HCT116 (cell line): ENCODE measurements at regions not wholly inside any gene's neighbourhood (a gene's known extent, or its start where the extent isn't known, plus 50 kb on each side); places are given as distances from the start of the nearest gene placed in this dataset.

ENCODE experiments used
- ATAC-seq: fragments of 200-7000 bp; cut with Tn5 transposase; 2 replicates; pipeline ENCODE4 v1.9.1; 2020; ENCODE audit warnings: mild to moderate bottlenecking, moderate library complexity
- BruUV-seq: library from RNA; stranded (reverse); fragments of 400-500 nt; replicated peaks from 2 replicates; lab custom pipeline; 2021; lab: Mats Ljungman, UMichigan
- CTCF ChIA-PET: fragments of 300-600 bp; sonication (Branson Sonifier 250); formaldehyde crosslinking; loops from one replicate; lab custom pipeline; 2021; ENCODE audit warnings: antibody characterized with exemption; lab: Charles Lee
- POLR2A ChIA-PET: fragments of 300-600, 350-600 bp; sonication (Branson Sonifier 250); formaldehyde crosslinking; loops from one replicate; lab custom pipeline; 2021; ENCODE audit warnings: antibody characterized with exemption; lab: Charles Lee
- RAD21 ChIA-PET, 2 experiments: fragments of 300-600 bp; sonication (Branson Sonifier 250); formaldehyde crosslinking; loops; one replicate each; lab custom pipeline; 2023; ENCODE audit warnings: low total read pairs in 2 of 2; ENCODE audit not compliant: uncharacterized antibody in 2 of 2, unreplicated experiment in 2 of 2, low non-redundant PET in 1 of 2; lab: Charles Lee
- DNase-seq: peaks from one replicate; pipeline ENCODE4 v3.0.0-alpha.2; 2010; ENCODE audit warnings: low read depth, low spot score
- H2AFZ ChIP-seq: fragments of 200-600 bp; shearing (Covaris generic), sonication (generic); 2 replicates; pipeline ENCODE4 v1.6.1; 2017; ENCODE audit warnings: low read depth, mixed run types, mixed read lengths, antibody characterized with exemption, low read length; ENCODE audit not compliant: poor library complexity, severe bottlenecking
- H3K27ac ChIP-seq: 2 replicates; pipeline ENCODE4 v1.5.1; 2012; ENCODE audit warnings: low read depth, low read length
- H3K27me3 ChIP-seq: fragments of 200-600 bp; sonication (generic); 2 replicates; pipeline ENCODE4 v1.6.1; 2016; ENCODE audit warnings: mixed run types, low read length, mixed read lengths; ENCODE audit not compliant: insufficient read depth
- H3K36me3 ChIP-seq, 2 experiments: fragments of 200-500 bp in 1 of 2; fragments of 200-600 bp in 1 of 2; sonication (Bioruptor generic) in 1 of 2; sonication (generic) in 1 of 2; 2 replicates each; pipeline versions ENCODE4 v1.5.1 to v1.6.1; 2014 to 2016; ENCODE audit warnings: low read length in 2 of 2, inconsistent platforms in 1 of 2, mixed read lengths in 1 of 2, mixed run types in 1 of 2; ENCODE audit not compliant: insufficient read depth in 2 of 2, control insufficient read depth in 1 of 2
- H3K4me1 ChIP-seq, 2 experiments: fragments of 200-600 bp in 1 of 2; sonication (generic) in 1 of 2; 2 replicates each; pipeline versions ENCODE4 v1.5.1 to v1.6.1; 2012 to 2017; ENCODE audit warnings: low read length in 2 of 2, inconsistent platforms in 1 of 2, mild to moderate bottlenecking in 1 of 2, mixed read lengths in 1 of 2, mixed run types in 1 of 2, moderate library complexity in 1 of 2; ENCODE audit not compliant: insufficient read depth in 2 of 2, control insufficient read depth in 1 of 2
- H3K4me2 ChIP-seq: fragments of 200-600 bp; sonication (generic); 2 replicates; pipeline ENCODE4 v1.6.1; 2017; ENCODE audit warnings: mixed run types, low read length, mixed read lengths
- H3K4me3 ChIP-seq, 2 experiments: fragments of 200-600 bp in 1 of 2; sonication (generic) in 1 of 2; replicated peaks in 1 of 2; 2 replicates each; pipeline ENCODE4 v1.5.1; 2011 to 2016; ENCODE audit warnings: low read length in 2 of 2, control low read depth in 1 of 2, low read depth in 1 of 2, mild to moderate bottlenecking in 1 of 2, mixed read lengths in 1 of 2, mixed run types in 1 of 2
- H3K79me2 ChIP-seq: fragments of 200-600 bp; sonication (generic); 2 replicates; pipeline ENCODE4 v1.6.1; 2017; ENCODE audit warnings: mild to moderate bottlenecking, mixed run types, low read length, moderate library complexity, mixed read lengths; ENCODE audit not compliant: insufficient read depth
- H3K9ac ChIP-seq: fragments of 200-600 bp; sonication (generic); 2 replicates; pipeline ENCODE4 v1.6.1; 2016; ENCODE audit warnings: low read length, mixed read lengths
- H3K9me2 ChIP-seq: fragments of 200-600 bp; sonication (generic), shearing (Covaris generic); 2 replicates; pipeline ENCODE4 v1.6.1; 2017; ENCODE audit warnings: mixed run types, mild to moderate bottlenecking, moderate library complexity; ENCODE audit not compliant: insufficient read depth
- H3K9me3 ChIP-seq, 2 experiments: fragments of 200-500 bp in 1 of 2; fragments of 200-600 bp in 1 of 2; sonication (Bioruptor generic) in 1 of 2; sonication (generic) in 1 of 2; 2 replicates each; pipeline ENCODE4 v1.6.1; 2014 to 2017; ENCODE audit warnings: low read length in 2 of 2, mixed read lengths in 2 of 2, inconsistent platforms in 1 of 2, low read depth in 1 of 2, mild to moderate bottlenecking in 1 of 2, mixed run types in 1 of 2, moderate library complexity in 1 of 2; ENCODE audit not compliant: control insufficient read depth in 1 of 2, insufficient read depth in 1 of 2
- H4K20me1 ChIP-seq: fragments of 200-600 bp; sonication (generic), shearing (Covaris generic); 2 replicates; pipeline ENCODE4 v1.6.1; 2017; ENCODE audit warnings: mixed run types, mild to moderate bottlenecking, moderate library complexity; ENCODE audit not compliant: insufficient read depth
- ATF3 ChIP-seq: IDR thresholded peaks from 2 replicates; pipeline ENCODE4 v1.6.1; 2012
- CEBPB ChIP-seq: IDR thresholded peaks from 2 replicates; pipeline ENCODE4 v1.6.1; 2012; ENCODE audit warnings: low read depth
- ELF1 ChIP-seq: IDR thresholded peaks from 2 replicates; pipeline ENCODE4 v1.6.1; 2012; ENCODE audit warnings: low read depth, borderline replicate concordance
- MAX ChIP-seq: IDR thresholded peaks from 2 replicates; pipeline ENCODE4 v1.6.1; 2012
- REST ChIP-seq: IDR thresholded peaks from 2 replicates; pipeline ENCODE4 v1.6.1; 2012; ENCODE audit warnings: low read depth
- TCF7L2 ChIP-seq: IDR thresholded peaks from 2 replicates; pipeline ENCODE4 v1.7.0; 2011; ENCODE audit warnings: borderline replicate concordance, inconsistent platforms; ENCODE audit not compliant: insufficient read depth, insufficient read length; ENCODE audit errors: extremely low read depth
- YY1 ChIP-seq: IDR thresholded peaks from 2 replicates; pipeline ENCODE4 v1.6.1; 2011; ENCODE audit warnings: low read length, low read depth, moderate library complexity, mild to moderate bottlenecking; ENCODE audit not compliant: insufficient replicate concordance; ENCODE audit errors: extremely low read depth
- ZFX ChIP-seq: fragments of 450-650 bp; IDR thresholded peaks from 2 replicates; pipeline ENCODE4 v1.6.1; 2017
- intact Hi-C: fragments of 100-400 bp; cut with micrococcal nuclease; formaldehyde crosslinking; loops from 2 replicates; pipeline ENCODE4 v1.10.0; 2022

GRCh38 chr5:4081466-4081865 is 485.8 kb downstream of the IRX1 start:
- H3K27me3 ChIP-seq, result no peaks in the 10 kb centered on the region
- H3K36me3 ChIP-seq, result no peaks in the 10 kb centered on the region
- H2AFZ ChIP-seq, result no peak overlapping the region
- H3K4me3 ChIP-seq, result no peak overlapping the region
- no peaks in the 10 kb centered on the region for H3K4me1 ChIP-seq
- ChIA-PET CTCF (no interaction called here), RAD21 (no interaction called here), POLR2A (no interaction called here)
- ATAC-seq, result no peak
- TF ChIP-seq ELF1 (no peak), ZFX (no peak), CEBPB (no peak), TCF7L2 (no peak), REST (no peak), MAX (no peak), YY1 (no peak), ATF3 (no peak)
- no peaks in the 10 kb centered on the region for H4K20me1 ChIP-seq
- no peaks in the 10 kb centered on the region for H3K79me2 ChIP-seq
- no TSS peak for BruUV-seq
- intact Hi-C loops, result no loop called here
- H3K27ac ChIP-seq, result no peak overlapping the region
- no peak for DNase-seq
- H3K9me2 ChIP-seq, result no peaks in the 10 kb centered on the region
- H3K9me3 ChIP-seq, result peaks cover 10 to 45% of the 10 kb centered on the region in 2 experiments; a peak in 3 of 4 replicates
- no peak overlapping the region for H3K9ac ChIP-seq
- H3K4me2 ChIP-seq, result no peak overlapping the region
